IPS-20b (cell line): ENCODE measurements at regions not wholly inside any gene's neighbourhood (a gene's known extent, or its start where the extent isn't known, plus 50 kb on each side); places are given as distances from the start of the nearest gene placed in this dataset.

Experiments
- H3K27ac ChIP-seq: one replicate; pipeline ENCODE4 v1.5.1; 2013; ENCODE audit warnings: low read length
- H3K27me3 ChIP-seq: 2 replicates; pipeline ENCODE4 v1.6.1; 2013; ENCODE audit warnings: mild to moderate bottlenecking, low read length, inconsistent platforms; ENCODE audit not compliant: insufficient read depth
- H3K36me3 ChIP-seq: 2 replicates; pipeline ENCODE4 v1.6.1; 2013; ENCODE audit warnings: low read depth, mild to moderate bottlenecking, inconsistent platforms, low read length, moderate library complexity; ENCODE audit not compliant: insufficient read depth
- H3K4me1 ChIP-seq: 2 replicates; pipeline ENCODE4 v1.6.1; 2013; ENCODE audit warnings: mild to moderate bottlenecking, control low read depth, inconsistent platforms, low read length, moderate library complexity; ENCODE audit not compliant: insufficient read depth
- H3K4me3 ChIP-seq: 2 replicates; pipeline ENCODE4 v1.5.1; 2013; ENCODE audit warnings: mild to moderate bottlenecking, low read length, inconsistent platforms
- H3K9ac ChIP-seq: 2 replicates; pipeline ENCODE4 v1.6.1; 2013; ENCODE audit warnings: low read depth, mild to moderate bottlenecking, inconsistent platforms, low read length, moderate library complexity
- H3K9me3 ChIP-seq: 2 replicates; pipeline ENCODE4 v1.6.1; 2013; ENCODE audit warnings: mild to moderate bottlenecking, low read depth, low read length, inconsistent platforms; ENCODE audit not compliant: insufficient read depth

DNA sequence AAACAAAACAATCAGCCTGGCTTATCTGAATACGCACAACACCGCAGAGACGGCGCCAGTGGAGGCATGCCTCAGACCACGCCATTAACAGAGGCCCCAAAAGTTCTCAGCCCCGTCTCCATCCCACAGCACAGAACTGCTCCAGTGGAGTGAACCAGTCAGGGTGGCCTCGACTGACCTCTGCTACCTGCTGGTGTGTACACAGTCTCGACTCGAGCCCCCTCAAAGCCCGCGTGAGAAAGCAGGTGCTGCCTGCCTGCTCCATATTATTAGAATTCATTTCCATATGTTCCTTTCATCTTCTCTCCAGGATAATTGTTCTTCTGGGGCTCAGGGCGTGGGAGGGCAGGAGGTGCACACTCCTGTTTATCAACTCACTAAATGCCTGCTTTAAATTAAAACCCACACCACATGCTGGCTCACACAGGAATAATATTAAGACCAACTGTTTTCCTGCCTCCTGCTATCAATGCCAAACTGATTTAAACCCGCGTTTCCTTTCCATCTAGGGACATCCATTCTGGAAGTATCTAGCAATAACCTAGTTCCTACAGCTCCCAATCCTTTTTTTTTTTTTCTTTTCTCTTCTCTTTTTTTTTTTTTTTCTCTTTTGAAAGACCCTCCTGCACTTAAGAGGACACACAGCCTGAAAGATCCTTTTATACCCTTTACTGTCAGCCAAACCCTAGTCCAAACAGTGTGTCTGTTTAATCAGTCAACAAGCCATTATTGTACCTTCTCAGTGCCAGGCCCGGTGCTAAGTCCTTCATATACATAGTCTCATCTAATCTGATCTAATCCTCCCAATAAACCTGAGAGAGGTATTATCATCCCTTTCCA lies 101.2 kb downstream of the TLE3 start:
- no peak overlapping the region for H3K4me3 ChIP-seq
- no peak overlapping the region for H3K9ac ChIP-seq
- H3K4me1 ChIP-seq = no peaks in the 10 kb centered on the region; the same call in 1 of the 2 replicates
- no peaks in the 10 kb centered on the region for H3K9me3 ChIP-seq
- H3K27me3 ChIP-seq = no peaks in the 10 kb centered on the region
- no peak overlapping the region for H3K27ac ChIP-seq
- no peaks in the 10 kb centered on the region for H3K36me3 ChIP-seq

DNA sequence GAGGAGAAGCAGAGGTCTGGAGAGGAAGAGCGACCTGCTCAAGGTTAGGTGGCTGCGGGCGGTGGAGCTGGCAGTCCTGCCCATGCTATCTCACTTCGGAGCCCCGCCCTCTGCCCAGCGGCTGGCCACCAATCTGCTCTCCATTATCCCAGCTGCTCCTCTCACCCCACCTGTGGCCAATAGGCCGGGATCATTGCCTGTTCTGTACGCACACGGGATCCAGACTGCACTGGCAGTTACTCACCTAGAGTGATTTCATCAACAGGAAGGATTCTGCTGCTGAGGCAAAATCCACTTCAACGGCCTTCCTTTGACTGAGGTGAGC lies 100.6 kb downstream of the TLE3 start:
- no peak overlapping the region for H3K4me3 ChIP-seq
- H3K9ac ChIP-seq = no peak overlapping the region
- no peak overlapping the region for H3K27ac ChIP-seq
- no peaks in the 10 kb centered on the region for H3K36me3 ChIP-seq
- no peaks in the 10 kb centered on the region for H3K27me3 ChIP-seq
- no peaks in the 10 kb centered on the region; the same call in 1 of the 2 replicates for H3K4me1 ChIP-seq
- H3K9me3 ChIP-seq = no peaks in the 10 kb centered on the region
